ENCODE measurements at regions not wholly inside any gene's neighbourhood (a gene's known extent, or its start where the extent isn't known, plus 50 kb on each side); places are given as distances from the start of the nearest gene placed in this dataset.

- TF ChIP-seq POLR2A (IDR thresholded peaks at IDR 0.05) (no peak), CTCF (IDR thresholded peaks at IDR 0.05) (no peak), EP300 (IDR thresholded peaks at IDR 0.05) (no peak), POLR2AphosphoS5 (IDR thresholded peaks at IDR 0.05) (no peak)
Measured at GRCh38 chr2:195160963-195161362, 496.1 kb upstream of the SLC39A10 start.

Measured in suprapubic skin (tissue), 4 donors.